Neural progenitor cell (in vitro differentiated cells): ENCODE measurements at regions not wholly inside any gene's neighbourhood (a gene's known extent, or its start where the extent isn't known, plus 50 kb on each side); places are given as distances from the start of the nearest gene placed in this dataset.

Experiments
- DNase-seq: peaks from one replicate; pipeline ENCODE4 v3.0.0-alpha.2; 2016; ENCODE audit warnings: low spot score
- H2AFZ ChIP-seq: fragments of 200-600 bp; sonication (generic); replicated peaks from 2 replicates; pipeline ENCODE4 v1.6.1; 2016; ENCODE audit warnings: antibody characterized with exemption
- H3F3A ChIP-seq: fragments of 200-600 bp; sonication (generic); 2 replicates; pipeline ENCODE4 v1.6.1; 2016; ENCODE audit warnings: antibody characterized with exemption, low read depth
- H3K27ac ChIP-seq: fragments of 200-600 bp; sonication (generic); 2 replicates; pipeline ENCODE4 v1.5.1; 2016; ENCODE audit warnings: mild to moderate bottlenecking
- H3K27me3 ChIP-seq: fragments of 200-600 bp; sonication (generic); 2 replicates; pipeline ENCODE4 v1.6.1; 2016; ENCODE audit warnings: mild to moderate bottlenecking, moderate library complexity
- H3K36me3 ChIP-seq: fragments of 200-600 bp; sonication (generic); 2 replicates; pipeline ENCODE4 v1.5.1; 2016
- H3K4me1 ChIP-seq: fragments of 200-600 bp; sonication (generic); 2 replicates; pipeline ENCODE4 v1.6.1; 2016; ENCODE audit warnings: mixed run types
- H3K4me2 ChIP-seq: fragments of 200-600 bp; sonication (generic); 2 replicates; pipeline ENCODE4 v1.6.1; 2016
- H3K4me3 ChIP-seq: fragments of 200-600 bp; sonication (generic); 2 replicates; pipeline ENCODE4 v1.5.1; 2016
- H3K79me2 ChIP-seq: fragments of 200-600 bp; sonication (generic); 2 replicates; pipeline ENCODE4 v1.6.1; 2016; ENCODE audit warnings: low read depth
- H3K9ac ChIP-seq: fragments of 200-600 bp; sonication (generic); 2 replicates; pipeline ENCODE4 v1.6.1; 2016
- H3K9me3 ChIP-seq: fragments of 200-600 bp; sonication (generic); 2 replicates; pipeline ENCODE4 v1.5.1; 2016; ENCODE audit warnings: low read depth
- H4K20me1 ChIP-seq: fragments of 200-600 bp; sonication (generic); 2 replicates; pipeline ENCODE4 v1.6.1; 2016; ENCODE audit warnings: low read depth
- H3K27ac Mint-ChIP-seq: 3 replicates; pipeline ENCODE4 v1.8.0; 2021; ENCODE audit warnings: mixed read lengths
- H3K27me3 Mint-ChIP-seq: 2 replicates; pipeline ENCODE4 v1.8.0; 2022; ENCODE audit warnings: low read depth, mild to moderate bottlenecking, inconsistent platforms, moderate library complexity, mixed read lengths; ENCODE audit not compliant: insufficient read depth
- H3K36me3 Mint-ChIP-seq: 3 replicates; pipeline ENCODE4 v1.8.0; 2021; ENCODE audit warnings: mixed read lengths
- H3K4me1 Mint-ChIP-seq: 3 replicates; pipeline ENCODE4 v1.8.0; 2021; ENCODE audit warnings: mixed read lengths
- H3K4me3 Mint-ChIP-seq: 3 replicates; pipeline ENCODE4 v1.8.0; 2021; ENCODE audit warnings: mild to moderate bottlenecking, moderate library complexity, mixed read lengths
- H3K9me3 Mint-ChIP-seq: 3 replicates; pipeline ENCODE4 v1.8.0; 2020; ENCODE audit warnings: mixed read lengths
- CTCF ChIP-seq: fragments of 200-600 bp; sonication (generic); IDR thresholded peaks from 2 replicates; pipeline ENCODE4 v1.5.1; 2017; ENCODE audit warnings: antibody characterized with exemption, mild to moderate bottlenecking
- EZH2 ChIP-seq: fragments of 200-600 bp; sonication (generic); IDR thresholded peaks from 2 replicates; pipeline ENCODE4 v1.6.1; 2017; ENCODE audit warnings: antibody characterized with exemption, mild to moderate bottlenecking, moderate library complexity
- EZH2phosphoT487 ChIP-seq: fragments of 200-600 bp; sonication (generic); IDR thresholded peaks from 2 replicates; pipeline ENCODE4 v1.6.1; 2017; ENCODE audit warnings: antibody characterized with exemption

DNA sequence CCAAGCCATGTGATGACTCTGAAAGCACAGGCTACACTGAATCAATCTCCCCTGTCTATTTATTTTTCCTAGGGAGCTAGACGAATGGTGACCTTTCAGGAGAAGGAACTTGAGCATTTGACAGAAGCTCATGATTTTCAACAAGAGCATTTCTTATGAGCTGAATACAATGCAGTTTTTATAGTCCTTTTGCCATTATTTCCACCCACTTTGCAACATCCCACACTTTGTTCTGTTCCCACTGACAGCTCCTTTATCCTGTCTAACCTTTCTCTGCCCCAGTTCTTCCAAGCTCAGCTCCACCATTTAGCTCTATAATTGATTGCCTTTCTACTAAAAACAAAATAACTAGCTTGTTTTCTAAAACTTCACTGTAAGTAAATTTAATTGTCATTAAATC, 91.9 kb upstream of the PRSS1 start:
- Histone ChIP-seq H3K79me2 (no peaks in the 10 kb centered on the region), H3K36me3 (no peaks in the 10 kb centered on the region), H3K4me3 (no peak overlapping the region), H3K9me3 (no peaks in the 10 kb centered on the region), H3K27ac (no peak overlapping the region), H3K4me1 (peaks cover 4% of the 10 kb centered on the region), H2AFZ (no peak overlapping the region), H3K27me3 (no peaks in the 10 kb centered on the region), H4K20me1 (no peaks in the 10 kb centered on the region), H3K4me2 (no peak overlapping the region), H3F3A (no peaks in the 10 kb centered on the region), H3K9ac (no peak overlapping the region)
- H3K27ac Mint-ChIP-seq: no peak overlapping the region
- TF ChIP-seq EZH2phosphoT487: no peak
- TF ChIP-seq CTCF: no peak
- TF ChIP-seq EZH2: no peak
- peaks cover 1% of the 10 kb centered on the region for H3K9me3 Mint-ChIP-seq
- peaks cover 2% of the 10 kb centered on the region for H3K27me3 Mint-ChIP-seq
- H3K36me3 Mint-ChIP-seq: no peaks in the 10 kb centered on the region
- DNase-seq: no peak
- no peak overlapping the region for H3K4me3 Mint-ChIP-seq
- peaks cover 10% of the 10 kb centered on the region for H3K4me1 Mint-ChIP-seq

- Histone ChIP-seq H3K27me3 (no peaks in the 10 kb centered on the region), H3K4me3 (no peak overlapping the region), H4K20me1 (no peaks in the 10 kb centered on the region), H3K27ac (no peak overlapping the region), H3K4me1 (peaks cover 4% of the 10 kb centered on the region), H2AFZ (no peak overlapping the region), H3K9me3 (no peaks in the 10 kb centered on the region), H3K4me2 (no peak overlapping the region), H3K79me2 (no peaks in the 10 kb centered on the region), H3K9ac (no peak overlapping the region), H3K36me3 (no peaks in the 10 kb centered on the region), H3F3A (no peaks in the 10 kb centered on the region)
- Mint-ChIP-seq H3K27me3 (peaks cover 2% of the 10 kb centered on the region), H3K27ac (no peak overlapping the region), H3K9me3 (peaks cover under 1% of the 10 kb centered on the region), H3K36me3 (no peaks in the 10 kb centered on the region), H3K4me3 (no peak overlapping the region), H3K4me1 (peaks cover 10% of the 10 kb centered on the region)
- DNase-seq: no peak
- no peak for TF ChIP-seq CTCF
- TF ChIP-seq EZH2phosphoT487: no peak
- TF ChIP-seq EZH2: no peak
These were observed 94.9 kb upstream of the PRSS1 start for GRCh38 chr7:142654398-142654797.

- no peaks in the 10 kb centered on the region for H3K4me1 Mint-ChIP-seq
- no peaks in the 10 kb centered on the region for H3K79me2 ChIP-seq
- no peaks in the 10 kb centered on the region for H3F3A ChIP-seq
- no peaks in the 10 kb centered on the region for H3K27me3 ChIP-seq
- H3K27ac ChIP-seq: no peak overlapping the region
- no peak overlapping the region for H3K4me3 Mint-ChIP-seq
- no peaks in the 10 kb centered on the region for H3K9me3 ChIP-seq
- H3K36me3 ChIP-seq: no peaks in the 10 kb centered on the region
- H4K20me1 ChIP-seq: no peaks in the 10 kb centered on the region
- no peaks in the 10 kb centered on the region for H3K9me3 Mint-ChIP-seq
- no peak for DNase-seq
- H3K4me3 ChIP-seq: no peak overlapping the region
- TF ChIP-seq EZH2: no peak
- TF ChIP-seq EZH2phosphoT487: no peak
- TF ChIP-seq CTCF: no peak
- H3K27me3 Mint-ChIP-seq: no peaks in the 10 kb centered on the region
- no peak overlapping the region for H3K9ac ChIP-seq
- H2AFZ ChIP-seq: no peak overlapping the region
- H3K27ac Mint-ChIP-seq: no peak overlapping the region
- no peaks in the 10 kb centered on the region for H3K36me3 Mint-ChIP-seq
- no peak overlapping the region for H3K4me2 ChIP-seq
- peaks cover 9% of the 10 kb centered on the region for H3K4me1 ChIP-seq
These were observed 101.5 kb upstream of the PRSS1 start for GRCh38 chr7:142647749-142648148.
